ENCODE measurements at regions not wholly inside any gene's neighbourhood (a gene's known extent, or its start where the extent isn't known, plus 50 kb on each side); places are given as distances from the start of the nearest gene placed in this dataset.

GRCh38 chr11:91857179-91857578 is 367.4 kb upstream of the FAT3 start:
- intact Hi-C loops (cut with micrococcal nuclease; ENCODE audit: unreplicated experiment): no loop called here

GRCh38 chr11:91854780-91855179 is 369.8 kb upstream of the FAT3 start:
- CTCF ChIA-PET: no interaction called here

More at GRCh38 chr11:91857179-91857578, 367.4 kb upstream of the FAT3 start:
- no peaks in the 10 kb centered on the region for H3K27me3 ChIP-seq (replicated peaks; ENCODE audit: control insufficient read depth, insufficient read depth, low read length)
- no peak for DNase-seq
- H3K9me3 ChIP-seq: no peaks in the 10 kb centered on the region
- H3K4me3 ChIP-seq (ENCODE audit: low read depth, low read length): no peak overlapping the region
- H3K4me1 ChIP-seq: no peaks in the 10 kb centered on the region
- Mint-ChIP-seq H3K27me3 (ENCODE audit: insufficient read depth, unreplicated experiment) (peaks cover 4% of the 10 kb centered on the region), H3K4me3 (ENCODE audit: unreplicated experiment) (no peak overlapping the region), H3K9me3 (ENCODE audit: unreplicated experiment) (peaks cover 9% of the 10 kb centered on the region), H3K36me3 (ENCODE audit: insufficient read depth, unreplicated experiment) (no peaks in the 10 kb centered on the region), H3K27ac (ENCODE audit: unreplicated experiment) (no peak overlapping the region), H3K4me1 (ENCODE audit: low read depth, unreplicated experiment) (no peaks in the 10 kb centered on the region)
- POLR2A ChIA-PET: no interaction called here
- CTCF ChIA-PET: no interaction called here
- H3K36me3 ChIP-seq (ENCODE audit: control insufficient read depth, insufficient read depth, low read length): no peaks in the 10 kb centered on the region
- no peak for TF ChIP-seq CTCF (IDR thresholded peaks at IDR 0.05; ENCODE audit: insufficient read depth in 1 of 2, low read depth in 1 of 2, low read length in 1 of 2, severe bottlenecking in 1 of 2, unreplicated experiment in 1 of 2)
- BruUV-seq (replicated peaks): no TSS peak

GRCh38 chr11:91854171-91854570 is 370.4 kb upstream of the FAT3 start:
- no TSS peak for BruUV-seq (replicated peaks)
- Histone ChIP-seq H3K4me3 (ENCODE audit: low read depth, low read length) (no peak overlapping the region), H3K27me3 (replicated peaks; ENCODE audit: control insufficient read depth, insufficient read depth, low read length) (no peaks in the 10 kb centered on the region), H3K9me3 (no peaks in the 10 kb centered on the region), H3K4me1 (no peaks in the 10 kb centered on the region), H3K36me3 (ENCODE audit: control insufficient read depth, insufficient read depth, low read length) (no peaks in the 10 kb centered on the region)
- intact Hi-C loops (cut with micrococcal nuclease; ENCODE audit: unreplicated experiment): no loop called here
- DNase-seq: no peak
- peaks cover 9% of the 10 kb centered on the region for H3K9me3 Mint-ChIP-seq (ENCODE audit: unreplicated experiment)
- no peak overlapping the region for H3K27ac Mint-ChIP-seq (ENCODE audit: unreplicated experiment)
- H3K4me1 Mint-ChIP-seq (ENCODE audit: low read depth, unreplicated experiment): no peaks in the 10 kb centered on the region
- peaks cover 4% of the 10 kb centered on the region for H3K27me3 Mint-ChIP-seq (ENCODE audit: insufficient read depth, unreplicated experiment)
- H3K4me3 Mint-ChIP-seq (ENCODE audit: unreplicated experiment): no peak overlapping the region
- POLR2A ChIA-PET: no interaction called here
- CTCF ChIA-PET: interaction anchor here (0.5 kb wide), 1 partner anchor 52 kb away, joined by 11 read pairs; no protein-coding TSS in a partner anchor
- no peaks in the 10 kb centered on the region for H3K36me3 Mint-ChIP-seq (ENCODE audit: insufficient read depth, unreplicated experiment)
- TF ChIP-seq CTCF (IDR thresholded peaks at IDR 0.05; ENCODE audit: insufficient read depth in 1 of 2, low read depth in 1 of 2, low read length in 1 of 2, severe bottlenecking in 1 of 2, unreplicated experiment in 1 of 2): no peak

More at GRCh38 chr11:91854780-91855179, 369.8 kb upstream of the FAT3 start:
- TF ChIP-seq CTCF (IDR thresholded peaks at IDR 0.05; ENCODE audit: insufficient read depth in 1 of 2, low read depth in 1 of 2, low read length in 1 of 2, severe bottlenecking in 1 of 2, unreplicated experiment in 1 of 2): no peak
- intact Hi-C loops (cut with micrococcal nuclease; ENCODE audit: unreplicated experiment): no loop called here
- H3K4me1 Mint-ChIP-seq (ENCODE audit: low read depth, unreplicated experiment): no peaks in the 10 kb centered on the region
- H3K9me3 Mint-ChIP-seq (ENCODE audit: unreplicated experiment): peaks cover 9% of the 10 kb centered on the region
- DNase-seq: no peak
- Histone ChIP-seq H3K4me3 (ENCODE audit: low read depth, low read length) (no peak overlapping the region), H3K9me3 (no peaks in the 10 kb centered on the region), H3K4me1 (no peaks in the 10 kb centered on the region), H3K27me3 (replicated peaks; ENCODE audit: control insufficient read depth, insufficient read depth, low read length) (no peaks in the 10 kb centered on the region), H3K36me3 (ENCODE audit: control insufficient read depth, insufficient read depth, low read length) (no peaks in the 10 kb centered on the region)
- no peaks in the 10 kb centered on the region for H3K36me3 Mint-ChIP-seq (ENCODE audit: insufficient read depth, unreplicated experiment)
- H3K27ac Mint-ChIP-seq (ENCODE audit: unreplicated experiment): no peak overlapping the region
- peaks cover 4% of the 10 kb centered on the region for H3K27me3 Mint-ChIP-seq (ENCODE audit: insufficient read depth, unreplicated experiment)
- H3K4me3 Mint-ChIP-seq (ENCODE audit: unreplicated experiment): no peak overlapping the region
- POLR2A ChIA-PET: no interaction called here
- no TSS peak for BruUV-seq (replicated peaks)

Measured in Caco-2 (cell line).